Psoas muscle (tissue), 7 donors: ENCODE measurements at regions not wholly inside any gene's neighbourhood (a gene's known extent, or its start where the extent isn't known, plus 50 kb on each side); places are given as distances from the start of the nearest gene placed in this dataset.

Source experiments
- ATAC-seq, 4 donors: fragments of 200-7000 bp; cut with Tn5 transposase; one replicate each; pipeline ENCODE4 v1.9.1; 2020; ENCODE audit warnings: moderate library complexity in 3 of 4, mild to moderate bottlenecking in 2 of 4
- DNase-seq, 2 donors: peaks; one replicate each; pipeline ENCODE4 v3.0.0-alpha.2; 2020
- H3K27ac ChIP-seq: fragments of 200-600 bp; one replicate; pipeline ENCODE4 v1.8.0; 2022
- H3K27me3 ChIP-seq, 3 donors: fragments of 200-600 bp in 1 of 3; one replicate each; pipeline versions ENCODE4 v1.6.1 to v1.8.0; 2013 to 2022; ENCODE audit warnings: low read length in 2 of 3, mild to moderate bottlenecking in 2 of 3, moderate library complexity in 1 of 3; ENCODE audit not compliant: insufficient read depth in 3 of 3
- H3K36me3 ChIP-seq, 2 donors: fragments of 200-600 bp in 1 of 2; one replicate each; pipeline versions ENCODE4 v1.6.1 to v1.8.0; 2013 to 2022; ENCODE audit warnings: low read depth in 1 of 2, mild to moderate bottlenecking in 1 of 2, moderate library complexity in 1 of 2; ENCODE audit not compliant: insufficient read depth in 1 of 2
- H3K4me1 ChIP-seq: fragments of 200-600 bp; one replicate; pipeline ENCODE4 v1.8.0; 2022
- H3K4me3 ChIP-seq: fragments of 200-600 bp; one replicate; pipeline ENCODE4 v1.8.0; 2022; ENCODE audit warnings: mild to moderate bottlenecking
- H3K9me3 ChIP-seq: fragments of 200-600 bp; one replicate; pipeline ENCODE4 v1.8.0; 2022
- WGBS, 3 donors: extraction: QIAGEN DNeasy Blood & Tissue Kit; methylation state at CpG; one replicate each; pipeline versions ENCODE4 v1.1.6 to v1.1.7; 2013; 5-methylcytosine and 5-hydroxymethylcytosine counted together
- intact Hi-C, 2 donors: fragments of 100-400 bp; cut with DNase I; formaldehyde crosslinking; loops; one replicate each; pipeline versions ENCODE4 v1.11.0 to v1.14.2; 2022
- TF ChIP-seq, protein P1 (sequence below): fragments of 200-600 bp; IDR thresholded peaks from one replicate; pipeline ENCODE4 v1.8.0; 2022; ENCODE audit warnings: antibody characterized with exemption
- donor health status: healthy with polysubstance abuse.
- donor health status: DM: no; HTN: no; CAD: no; lungs with moderate emphysema.
- donor health status: Bipolar disorder and iron deficiency.
- donor health status: healthy.
- donor health status: DM: yes; HTN: yes; CAD: no.
- donor health status: DM: no; HTN: no; CAD: no.
- donor health status: DM: yes; HTN: yes; CAD: no.

DNA sequence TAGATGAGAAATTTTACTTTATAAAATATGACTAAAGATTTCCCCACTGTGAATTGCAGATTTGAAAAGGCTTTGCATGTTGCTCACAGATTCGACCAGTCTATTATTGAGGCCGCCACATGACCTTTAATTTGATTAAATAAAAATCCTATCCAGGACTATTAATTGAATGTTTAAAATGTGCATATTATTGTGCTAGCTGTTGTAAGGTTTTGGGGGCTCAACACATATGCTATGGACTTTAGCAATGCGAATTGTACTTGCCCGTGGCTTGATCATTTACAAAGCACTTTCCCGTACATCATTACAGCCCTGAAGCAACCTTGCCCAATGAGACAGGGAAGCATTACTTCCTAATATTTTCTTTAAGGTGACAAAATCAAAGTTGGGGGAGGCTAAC is 243.0 kb downstream of the ACTR3B start:
- DNase-seq (no peak), ATAC-seq (no peak)
- Histone ChIP-seq H3K4me1 (no peaks in the 10 kb centered on the region), H3K4me3 (no peak overlapping the region), H3K9me3 (no peaks in the 10 kb centered on the region), H3K27me3 (no peaks in the 10 kb centered on the region), H3K36me3 (no peaks in the 10 kb centered on the region), H3K27ac (no peak overlapping the region)
- WGBS, 3 donors: 80 to 89% (median 85%) methylated on average over 5 of the region's 5 CpGs
- intact Hi-C loops: no loop called here
- TF ChIP-seq, protein P1, sequence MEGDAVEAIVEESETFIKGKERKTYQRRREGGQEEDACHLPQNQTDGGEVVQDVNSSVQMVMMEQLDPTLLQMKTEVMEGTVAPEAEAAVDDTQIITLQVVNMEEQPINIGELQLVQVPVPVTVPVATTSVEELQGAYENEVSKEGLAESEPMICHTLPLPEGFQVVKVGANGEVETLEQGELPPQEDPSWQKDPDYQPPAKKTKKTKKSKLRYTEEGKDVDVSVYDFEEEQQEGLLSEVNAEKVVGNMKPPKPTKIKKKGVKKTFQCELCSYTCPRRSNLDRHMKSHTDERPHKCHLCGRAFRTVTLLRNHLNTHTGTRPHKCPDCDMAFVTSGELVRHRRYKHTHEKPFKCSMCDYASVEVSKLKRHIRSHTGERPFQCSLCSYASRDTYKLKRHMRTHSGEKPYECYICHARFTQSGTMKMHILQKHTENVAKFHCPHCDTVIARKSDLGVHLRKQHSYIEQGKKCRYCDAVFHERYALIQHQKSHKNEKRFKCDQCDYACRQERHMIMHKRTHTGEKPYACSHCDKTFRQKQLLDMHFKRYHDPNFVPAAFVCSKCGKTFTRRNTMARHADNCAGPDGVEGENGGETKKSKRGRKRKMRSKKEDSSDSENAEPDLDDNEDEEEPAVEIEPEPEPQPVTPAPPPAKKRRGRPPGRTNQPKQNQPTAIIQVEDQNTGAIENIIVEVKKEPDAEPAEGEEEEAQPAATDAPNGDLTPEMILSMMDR: no peak

DNA sequence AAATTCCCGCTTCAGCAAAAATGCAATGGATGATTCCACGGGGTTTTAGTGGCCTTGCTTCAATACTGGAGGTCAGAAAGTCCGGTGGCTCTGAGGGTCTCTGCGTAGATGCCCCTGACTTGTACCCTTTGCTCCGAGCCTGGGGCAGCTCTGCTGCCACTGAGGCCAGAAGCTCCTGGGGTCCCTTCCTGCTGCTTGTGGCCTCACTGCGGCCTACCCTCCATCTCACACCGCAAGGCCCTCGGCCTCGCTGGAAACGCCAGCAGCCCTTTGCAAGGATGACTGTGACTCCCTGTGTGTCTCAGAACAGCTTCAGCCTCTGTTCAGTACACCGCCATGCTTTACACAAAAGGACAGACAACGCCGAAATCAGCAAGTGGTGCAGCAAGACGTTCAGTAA is 244.8 kb downstream of the ACTR3B start:
- 84 to 86% (median 86%) methylated on average over 14 of the region's 14 CpGs for WGBS, 3 donors
- intact Hi-C loops: no loop called here

DNA sequence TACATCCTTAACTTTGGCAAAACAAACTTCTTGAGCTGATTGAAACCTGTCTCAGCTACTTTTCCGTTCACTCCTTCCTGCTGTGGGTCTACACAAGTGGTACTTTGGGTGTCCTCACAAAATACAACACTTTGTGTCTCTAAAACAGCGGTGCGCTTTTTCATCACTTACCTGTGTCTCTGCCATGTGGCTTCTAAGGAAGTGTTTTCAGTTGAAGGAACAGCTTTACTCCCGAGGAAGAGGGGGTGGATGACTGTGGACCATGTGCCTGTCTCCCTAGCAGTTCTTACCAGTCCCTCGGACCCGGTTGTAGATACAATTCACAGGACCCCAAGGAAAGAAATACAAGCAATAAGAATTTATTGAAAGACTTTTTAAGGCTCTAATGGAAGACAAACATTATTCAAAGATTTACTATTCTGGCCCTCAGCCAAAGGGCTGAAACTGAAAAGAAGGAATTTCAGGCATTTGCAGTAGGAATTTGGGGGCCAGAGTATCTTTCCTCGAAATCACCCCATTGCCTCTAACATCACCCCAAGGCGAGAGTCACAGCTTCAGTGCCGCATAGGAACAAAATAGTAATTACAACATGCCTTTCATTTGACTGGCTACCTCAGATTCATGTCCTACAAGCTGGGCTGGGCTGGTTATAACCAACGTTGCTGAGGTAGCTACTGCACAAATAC is 246.3 kb downstream of the ACTR3B start:
- no peaks in the 10 kb centered on the region for H3K27me3 ChIP-seq
- DNase-seq: no peak
- H3K4me3 ChIP-seq: no peak overlapping the region
- WGBS, 3 donors: 52 to 59% (median 55%) methylated on average over 10 of the region's 10 CpGs
- no peaks in the 10 kb centered on the region for H3K36me3 ChIP-seq
- no peaks in the 10 kb centered on the region for H3K9me3 ChIP-seq
- intact Hi-C loops: no loop called here
- no peak for ATAC-seq
- H3K27ac ChIP-seq: no peak overlapping the region
- TF ChIP-seq, protein P1: no peak
- H3K4me1 ChIP-seq: no peaks in the 10 kb centered on the region

More for the DNA sequence above, 244.8 kb downstream of the ACTR3B start:
- H3K27me3 ChIP-seq: no peaks in the 10 kb centered on the region
- H3K9me3 ChIP-seq: no peaks in the 10 kb centered on the region
- no peak overlapping the region for H3K27ac ChIP-seq
- DNase-seq: no peak
- no peak overlapping the region for H3K4me3 ChIP-seq
- no peaks in the 10 kb centered on the region for H3K4me1 ChIP-seq
- TF ChIP-seq, protein P1: no peak
- no peak for ATAC-seq
- H3K36me3 ChIP-seq: no peaks in the 10 kb centered on the region

DNA sequence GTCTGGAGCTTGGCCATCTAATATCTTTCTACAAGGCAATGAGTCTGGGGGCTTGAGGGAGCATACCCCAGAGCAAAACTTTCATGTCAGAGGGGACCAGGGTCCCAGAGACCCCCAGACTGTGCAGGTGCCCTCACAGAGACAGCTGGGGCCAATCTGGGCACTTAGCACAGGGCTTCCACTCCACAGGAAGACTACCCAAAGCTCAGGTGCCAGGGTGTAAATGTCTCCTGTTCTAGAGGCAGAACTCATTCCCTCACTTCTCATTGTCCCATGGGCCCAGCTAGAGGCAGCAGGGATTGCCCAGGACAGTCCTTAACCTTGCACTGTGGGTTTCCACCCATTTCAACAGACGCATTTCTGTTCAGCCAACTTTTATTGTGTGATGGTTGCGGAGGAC is 246.9 kb downstream of the ACTR3B start:
- TF ChIP-seq, protein P1: no peak
- H3K27ac ChIP-seq: no peak overlapping the region
- intact Hi-C loops: no loop called here
- H3K27me3 ChIP-seq: no peaks in the 10 kb centered on the region
- no peaks in the 10 kb centered on the region for H3K4me1 ChIP-seq
- no peak overlapping the region for H3K4me3 ChIP-seq
- ATAC-seq (no peak), DNase-seq (no peak)
- no peaks in the 10 kb centered on the region for H3K9me3 ChIP-seq
- no peaks in the 10 kb centered on the region for H3K36me3 ChIP-seq
- 91 to 98% (median 96%) methylated on average over 2 of the region's 2 CpGs for WGBS, 3 donors

DNA sequence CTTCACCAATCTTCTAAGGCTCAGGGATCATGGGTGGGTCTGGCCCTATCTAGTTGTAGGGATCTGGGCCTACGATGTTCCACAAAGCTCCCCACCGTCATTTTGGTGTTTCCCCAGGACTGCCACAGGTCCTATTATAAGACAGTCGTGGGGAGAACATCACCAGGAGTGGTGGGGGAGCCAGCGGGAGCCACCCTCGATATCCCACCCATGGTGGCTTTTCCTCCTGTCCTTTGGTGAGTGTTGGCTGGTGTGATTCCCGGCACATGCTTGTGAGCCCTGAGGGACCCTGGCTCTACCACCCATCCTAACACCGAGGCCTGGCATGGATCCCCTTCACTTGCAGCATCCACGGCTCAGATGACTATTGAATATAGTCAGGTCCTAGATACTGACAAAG is 247.4 kb downstream of the ACTR3B start:
- WGBS, 3 donors: 75 to 88% (median 86%) methylated on average over 8 of the region's 8 CpGs
- TF ChIP-seq, protein P1: no peak
- H3K9me3 ChIP-seq: no peaks in the 10 kb centered on the region
- H3K4me3 ChIP-seq: no peak overlapping the region
- no peaks in the 10 kb centered on the region for H3K36me3 ChIP-seq
- ATAC-seq: no peak
- no peak overlapping the region for H3K27ac ChIP-seq
- H3K4me1 ChIP-seq: no peaks in the 10 kb centered on the region
- no peaks in the 10 kb centered on the region for H3K27me3 ChIP-seq
- intact Hi-C loops: no loop called here
- DNase-seq: no peak
